ENCODE measurements at regions not wholly inside any gene's neighbourhood (a gene's known extent, or its start where the extent isn't known, plus 50 kb on each side); places are given as distances from the start of the nearest gene placed in this dataset.

DNA sequence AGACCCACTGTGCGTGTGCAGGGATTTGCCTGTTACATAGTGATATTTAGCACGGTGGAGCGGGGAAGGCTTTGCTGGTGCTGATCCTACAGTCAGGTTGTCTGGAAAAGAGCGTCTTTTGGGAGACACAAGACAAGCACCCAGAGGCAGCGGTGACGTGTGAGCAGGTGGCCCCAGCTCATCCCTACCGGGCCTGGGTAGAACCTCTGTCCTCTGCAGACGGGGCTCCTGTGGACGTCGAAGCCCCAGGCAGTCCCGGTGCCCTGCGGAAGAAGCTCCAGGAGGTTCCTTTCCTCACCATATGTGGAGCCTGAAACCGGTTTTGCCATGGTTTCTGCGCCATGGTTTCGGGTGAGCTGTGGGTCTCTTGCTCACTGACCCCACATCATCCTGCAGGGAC is 68.9 kb upstream of the AFDN start:
- Histone ChIP-seq H3K4me2 (ENCODE audit: low read depth, low read length) (no peak overlapping the region), H3K27ac (ENCODE audit: low read length) (no peak overlapping the region), H3K79me2 (ENCODE audit: low read length) (no peaks in the 10 kb centered on the region), H3K9me3 (replicated peaks; ENCODE audit: insufficient read depth, low read length) (no peaks in the 10 kb centered on the region), H4K20me1 (ENCODE audit: insufficient read depth, low read length) (no peaks in the 10 kb centered on the region), H3K9ac (ENCODE audit: low read length) (no peak overlapping the region), H3K4me1 (ENCODE audit: low read length) (no peaks in the 10 kb centered on the region), H3K36me3 (replicated peaks; ENCODE audit: insufficient read depth, low read length) (no peaks in the 10 kb centered on the region), H3K27me3 (replicated peaks; ENCODE audit: insufficient read depth, low read length) (no peaks in the 10 kb centered on the region), H3K4me3 (ENCODE audit: low read length) (no peak overlapping the region), H2AFZ (ENCODE audit: low read length) (no peak overlapping the region), H3K9me2 (replicated peaks; ENCODE audit: insufficient read depth, low read length) (no peaks in the 10 kb centered on the region), H3F3A (ENCODE audit: insufficient read depth, low read length) (no peaks in the 10 kb centered on the region)
- DNase-seq = no peak
- TF ChIP-seq, protein P1, sequence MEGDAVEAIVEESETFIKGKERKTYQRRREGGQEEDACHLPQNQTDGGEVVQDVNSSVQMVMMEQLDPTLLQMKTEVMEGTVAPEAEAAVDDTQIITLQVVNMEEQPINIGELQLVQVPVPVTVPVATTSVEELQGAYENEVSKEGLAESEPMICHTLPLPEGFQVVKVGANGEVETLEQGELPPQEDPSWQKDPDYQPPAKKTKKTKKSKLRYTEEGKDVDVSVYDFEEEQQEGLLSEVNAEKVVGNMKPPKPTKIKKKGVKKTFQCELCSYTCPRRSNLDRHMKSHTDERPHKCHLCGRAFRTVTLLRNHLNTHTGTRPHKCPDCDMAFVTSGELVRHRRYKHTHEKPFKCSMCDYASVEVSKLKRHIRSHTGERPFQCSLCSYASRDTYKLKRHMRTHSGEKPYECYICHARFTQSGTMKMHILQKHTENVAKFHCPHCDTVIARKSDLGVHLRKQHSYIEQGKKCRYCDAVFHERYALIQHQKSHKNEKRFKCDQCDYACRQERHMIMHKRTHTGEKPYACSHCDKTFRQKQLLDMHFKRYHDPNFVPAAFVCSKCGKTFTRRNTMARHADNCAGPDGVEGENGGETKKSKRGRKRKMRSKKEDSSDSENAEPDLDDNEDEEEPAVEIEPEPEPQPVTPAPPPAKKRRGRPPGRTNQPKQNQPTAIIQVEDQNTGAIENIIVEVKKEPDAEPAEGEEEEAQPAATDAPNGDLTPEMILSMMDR (IDR thresholded peaks at IDR 0.05; ENCODE audit: low read length) = no peak
- TF ChIP-seq EZH2phosphoT487 (IDR thresholded peaks at IDR 0.05; ENCODE audit: low read length) (no peak), EZH2 (optimal IDR thresholded peaks at IDR 0.05; ENCODE audit: low read depth, low read length) (no peak)

DNA sequence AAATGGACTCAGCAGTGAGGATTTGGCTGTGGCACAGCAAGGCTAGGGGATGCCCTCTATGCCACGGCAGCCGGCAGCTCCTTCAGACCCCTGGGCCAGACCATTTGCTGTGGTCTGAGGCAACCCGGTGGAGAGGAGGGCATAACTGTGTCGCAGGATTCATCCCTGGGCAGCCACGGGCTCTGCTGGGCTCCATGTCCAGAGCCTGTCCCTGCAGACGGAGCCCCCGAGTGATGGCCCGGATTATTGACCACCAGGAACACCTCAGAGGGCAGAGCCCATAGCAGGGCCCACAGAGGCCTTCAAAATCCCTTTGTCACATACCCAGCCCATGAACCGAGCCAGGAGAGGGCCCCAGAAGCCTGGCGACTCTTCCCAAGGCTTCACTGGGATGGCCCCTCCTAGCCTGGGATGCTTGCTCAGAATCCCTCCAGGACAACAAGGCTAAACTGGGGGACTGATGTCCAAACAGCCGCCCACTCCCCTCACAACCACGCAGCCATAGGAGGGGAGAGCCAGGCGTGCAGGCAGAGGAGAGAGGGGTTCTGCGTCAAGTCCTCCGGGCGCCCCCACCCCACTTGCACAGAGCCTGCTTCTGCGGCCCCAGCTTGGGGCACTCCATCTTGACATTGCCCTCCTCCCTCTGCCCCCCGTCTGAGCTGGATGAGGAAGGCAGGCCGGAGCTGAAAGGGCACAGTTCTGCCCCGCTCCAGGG is 68.2 kb upstream of the AFDN start:
- TF ChIP-seq EZH2 (optimal IDR thresholded peaks at IDR 0.05; ENCODE audit: low read depth, low read length) (no peak), EZH2phosphoT487 (IDR thresholded peaks at IDR 0.05; ENCODE audit: low read length) (no peak)
- TF ChIP-seq, protein P1 (IDR thresholded peaks at IDR 0.05; ENCODE audit: low read length) = no peak
- no peaks in the 10 kb centered on the region for H4K20me1 ChIP-seq (ENCODE audit: insufficient read depth, low read length)

DNA sequence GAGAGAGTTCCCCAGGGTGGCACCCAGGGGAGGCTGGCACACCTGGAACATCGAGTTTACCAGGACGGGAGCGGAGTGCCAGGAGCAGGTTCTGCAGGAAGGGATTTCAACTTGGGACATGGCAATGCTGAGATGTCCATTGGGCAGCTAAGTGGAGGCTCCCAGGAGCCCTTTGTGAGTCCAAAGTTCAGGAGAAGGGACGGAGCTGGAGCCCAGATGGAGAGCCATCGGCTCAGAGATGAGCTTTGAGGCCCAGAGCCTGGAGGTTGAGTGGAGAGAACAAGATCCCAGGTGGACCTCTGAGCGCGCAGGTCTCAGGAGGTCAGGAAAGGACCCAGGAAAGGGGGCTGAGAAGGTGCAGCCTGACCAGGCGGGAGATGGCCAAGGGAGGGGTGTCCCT is 67.5 kb upstream of the AFDN start:
- no peaks in the 10 kb centered on the region for H3F3A ChIP-seq (ENCODE audit: insufficient read depth, low read length)
- H4K20me1 ChIP-seq (ENCODE audit: insufficient read depth, low read length) = no peaks in the 10 kb centered on the region
- H3K27ac ChIP-seq (ENCODE audit: low read length) = no peak overlapping the region
- no peak for DNase-seq
- TF ChIP-seq, protein P1 (IDR thresholded peaks at IDR 0.05; ENCODE audit: low read length) = no peak
- TF ChIP-seq EZH2phosphoT487 (IDR thresholded peaks at IDR 0.05; ENCODE audit: low read length) (no peak), EZH2 (optimal IDR thresholded peaks at IDR 0.05; ENCODE audit: low read depth, low read length) (no peak)
- no peak overlapping the region for H2AFZ ChIP-seq (ENCODE audit: low read length)
- H3K36me3 ChIP-seq (replicated peaks; ENCODE audit: insufficient read depth, low read length) = no peaks in the 10 kb centered on the region
- no peaks in the 10 kb centered on the region for H3K27me3 ChIP-seq (replicated peaks; ENCODE audit: insufficient read depth, low read length)
- H3K9me3 ChIP-seq (replicated peaks; ENCODE audit: insufficient read depth, low read length) = no peaks in the 10 kb centered on the region
- H3K4me1 ChIP-seq (ENCODE audit: low read length) = no peaks in the 10 kb centered on the region
- H3K79me2 ChIP-seq (ENCODE audit: low read length) = no peaks in the 10 kb centered on the region
- H3K9ac ChIP-seq (ENCODE audit: low read length) = no peak overlapping the region
- H3K4me3 ChIP-seq (ENCODE audit: low read length) = no peak overlapping the region
- H3K4me2 ChIP-seq (ENCODE audit: low read depth, low read length) = no peak overlapping the region
- no peaks in the 10 kb centered on the region for H3K9me2 ChIP-seq (replicated peaks; ENCODE audit: insufficient read depth, low read length)

More for the DNA sequence above, 68.2 kb upstream of the AFDN start:
- H3K9me2 ChIP-seq (replicated peaks; ENCODE audit: insufficient read depth, low read length) = no peaks in the 10 kb centered on the region
- H3K9me3 ChIP-seq (replicated peaks; ENCODE audit: insufficient read depth, low read length) = no peaks in the 10 kb centered on the region
- no peak overlapping the region for H3K27ac ChIP-seq (ENCODE audit: low read length)
- H3K36me3 ChIP-seq (replicated peaks; ENCODE audit: insufficient read depth, low read length) = no peaks in the 10 kb centered on the region
- no peaks in the 10 kb centered on the region for H3F3A ChIP-seq (ENCODE audit: insufficient read depth, low read length)
- no peaks in the 10 kb centered on the region for H3K79me2 ChIP-seq (ENCODE audit: low read length)
- H3K4me1 ChIP-seq (ENCODE audit: low read length) = no peaks in the 10 kb centered on the region
- no peak overlapping the region for H3K9ac ChIP-seq (ENCODE audit: low read length)
- no peak overlapping the region for H3K4me2 ChIP-seq (ENCODE audit: low read depth, low read length)
- DNase-seq = no peak
- no peaks in the 10 kb centered on the region for H3K27me3 ChIP-seq (replicated peaks; ENCODE audit: insufficient read depth, low read length)
- no peak overlapping the region for H2AFZ ChIP-seq (ENCODE audit: low read length)
- H3K4me3 ChIP-seq (ENCODE audit: low read length) = no peak overlapping the region

All from MM.1S (cell line).